HG02885 (cell line): ENCODE measurements at regions not wholly inside any gene's neighbourhood (a gene's known extent, or its start where the extent isn't known, plus 50 kb on each side); places are given as distances from the start of the nearest gene placed in this dataset.

Source experiments
- ATAC-seq: cut with Tn5 transposase; IDR thresholded peaks from one replicate; pipeline ENCODE4 v1.9.1; 2021; ENCODE audit warnings: mild to moderate bottlenecking; ENCODE audit not compliant: unreplicated experiment, poor library complexity

GRCh38 chr2:234313558-234313957 is 183.3 kb downstream of the ARL4C start:
- ATAC-seq, result no peak

DNA sequence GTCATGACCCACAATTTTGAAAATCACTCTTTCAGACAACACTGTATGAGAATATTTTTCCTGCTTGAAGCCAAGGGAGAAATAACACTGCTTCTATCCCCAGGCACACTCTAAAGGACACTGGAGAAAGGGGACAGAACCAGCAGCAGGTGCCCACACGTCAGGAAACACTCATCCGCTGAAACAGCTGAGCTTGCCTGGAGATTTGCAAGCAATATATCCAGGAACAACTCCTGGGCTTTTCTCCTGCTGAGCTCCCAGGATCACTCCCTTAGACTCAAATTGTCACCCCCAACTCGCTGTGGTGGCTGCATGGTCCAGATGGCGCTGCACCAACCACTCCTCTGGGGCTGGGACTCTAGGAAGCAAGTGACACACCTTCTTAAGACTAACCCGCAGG is 186.7 kb downstream of the ARL4C start:
- no peak for ATAC-seq

DNA sequence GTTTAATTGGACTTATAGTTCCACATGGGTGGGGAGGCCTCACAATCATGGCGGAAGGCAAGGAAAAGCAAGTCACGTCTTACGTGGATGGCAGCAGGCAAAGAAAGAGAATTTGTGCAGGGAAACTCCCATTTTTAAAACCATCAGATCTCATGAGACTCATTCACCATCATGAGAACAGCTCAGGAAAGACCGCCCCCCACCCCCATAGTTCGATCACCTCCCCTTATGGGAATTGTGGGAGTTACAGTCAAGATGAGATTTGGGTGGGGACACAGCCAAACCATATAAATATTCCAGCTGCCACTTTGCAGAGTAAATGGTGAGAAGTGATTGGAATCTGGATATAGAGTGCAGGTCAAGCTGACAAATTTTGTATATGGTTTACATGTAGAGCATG is 187.4 kb downstream of the ARL4C start:
- ATAC-seq, result no peak

DNA sequence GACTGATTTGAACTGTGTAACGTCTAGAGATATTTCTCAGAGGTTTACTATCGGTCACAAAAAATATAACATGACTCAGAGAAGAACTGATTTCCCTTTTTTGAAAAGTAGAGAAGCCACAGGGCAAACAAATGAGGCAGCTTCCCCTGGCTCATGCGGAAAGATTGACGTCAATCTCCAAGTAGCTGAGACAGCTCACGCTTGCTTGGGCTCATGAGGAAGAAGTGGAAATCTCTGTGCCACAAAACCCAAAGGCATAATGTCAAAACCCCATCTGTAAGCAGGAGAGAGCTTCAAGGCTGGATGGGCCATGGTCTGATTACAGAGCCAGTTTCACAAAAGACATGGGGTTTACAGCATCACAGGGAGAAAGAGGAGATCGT is 188.1 kb downstream of the ARL4C start:
- peak; percentile 90 for ATAC-seq

GRCh38 chr2:234308073-234308812 is 188.6 kb downstream of the ARL4C start:
- ATAC-seq, result no peak

GRCh38 chr2:234307322-234307961 is 189.4 kb downstream of the ARL4C start:
- ATAC-seq, result no peak

GRCh38 chr2:234306426-234307173 is 190.3 kb downstream of the ARL4C start:
- ATAC-seq, result no peak

GRCh38 chr2:234305846-234306245 is 191.0 kb downstream of the ARL4C start:
- ATAC-seq, result no peak

- no peak for ATAC-seq
Observed at GRCh38 chr2:234304950-234305349, 191.9 kb downstream of the ARL4C start.

DNA sequence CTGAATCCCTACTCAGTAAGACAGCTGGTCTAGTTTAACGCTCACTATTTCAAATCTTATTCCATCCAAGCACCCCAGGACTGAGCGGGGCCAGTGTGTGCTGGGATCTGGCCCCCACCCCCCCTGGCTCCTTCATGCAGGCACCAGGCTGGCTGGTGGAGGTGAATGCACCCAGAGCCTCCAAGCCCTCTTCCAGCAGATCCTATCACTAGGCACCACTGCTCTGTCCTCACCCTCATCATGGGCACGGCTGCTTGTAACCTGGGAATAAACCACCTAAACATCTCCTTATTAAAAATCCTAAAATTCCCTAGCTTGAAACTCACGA is 194.3 kb downstream of the ARL4C start:
- no peak for ATAC-seq

DNA sequence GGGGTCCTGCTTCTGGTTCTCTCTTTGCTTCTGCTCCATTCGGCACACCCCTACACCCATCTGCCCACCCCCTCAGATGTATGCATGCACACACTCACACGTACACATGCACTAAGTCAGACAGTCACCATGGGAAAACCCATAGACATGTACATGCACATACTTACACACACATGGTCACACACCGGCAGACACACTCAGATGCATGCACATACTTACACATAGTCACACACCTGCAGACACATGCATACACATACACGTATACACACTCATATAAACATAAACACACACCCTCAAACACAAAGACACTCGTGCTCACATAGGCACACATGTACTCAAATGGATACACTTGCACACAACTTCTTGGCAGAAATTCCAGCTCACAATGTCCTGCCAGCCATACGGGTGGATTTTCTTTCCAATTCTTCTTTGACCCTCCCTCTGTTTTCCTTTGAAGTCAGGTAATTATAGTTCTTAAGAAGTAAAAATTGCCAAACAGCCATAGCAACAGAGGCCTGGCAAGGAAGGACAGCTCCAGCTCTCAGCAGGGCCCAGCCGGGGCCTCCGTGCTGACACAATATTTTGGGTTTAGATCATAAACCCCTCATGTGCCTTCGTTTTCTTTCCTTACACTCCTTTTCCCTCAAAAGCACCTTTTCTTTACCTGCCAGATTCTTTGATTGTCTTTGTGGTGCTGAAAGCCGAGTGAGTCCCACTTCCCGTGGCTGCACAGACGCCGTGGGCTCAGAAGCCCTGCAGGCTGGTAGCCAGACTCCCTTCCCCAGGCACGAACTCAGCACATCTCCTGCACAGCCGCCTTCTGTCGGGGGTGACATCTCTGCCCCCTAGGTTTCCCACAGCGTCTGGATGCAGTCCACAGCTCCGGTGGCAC is 195.7 kb downstream of the ARL4C start:
- no peak for ATAC-seq

DNA sequence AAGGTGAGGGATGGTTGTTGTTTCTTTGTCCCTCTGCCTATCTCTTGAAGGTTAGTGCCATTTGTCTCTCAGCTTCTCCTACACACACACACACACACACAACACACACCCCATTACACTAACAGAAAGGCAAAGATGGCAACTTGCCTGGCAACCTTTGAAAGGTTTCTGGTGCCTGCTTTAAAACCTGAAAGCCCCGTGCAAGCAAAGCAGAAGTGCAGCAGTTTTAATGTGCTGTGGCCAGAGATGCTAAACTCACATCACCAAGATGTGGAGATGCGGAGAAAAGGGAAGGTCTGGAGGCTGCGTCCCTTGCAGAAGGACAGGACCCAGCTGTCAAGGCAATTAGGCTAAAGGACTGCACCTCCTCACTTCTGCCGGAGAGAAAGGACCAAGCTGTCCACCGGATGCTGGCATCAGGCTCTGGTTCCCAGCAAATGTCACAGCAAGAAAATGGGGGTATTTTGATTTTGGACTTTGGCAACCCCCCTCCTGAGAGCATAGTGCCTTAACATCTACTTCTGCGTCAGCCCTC is 196.4 kb downstream of the ARL4C start:
- no peak for ATAC-seq

- ATAC-seq, result no peak
Observed at GRCh38 chr2:234298918-234299317, 198.0 kb downstream of the ARL4C start.

- no peak for ATAC-seq
Observed at GRCh38 chr2:234296991-234297390, 199.9 kb downstream of the ARL4C start.

- no peak for ATAC-seq
Observed at GRCh38 chr2:234293973-234294372, 202.9 kb downstream of the ARL4C start.

- peak; percentile 16 for ATAC-seq
Observed at GRCh38 chr2:234292962-234293243, 204.0 kb downstream of the ARL4C start.

DNA sequence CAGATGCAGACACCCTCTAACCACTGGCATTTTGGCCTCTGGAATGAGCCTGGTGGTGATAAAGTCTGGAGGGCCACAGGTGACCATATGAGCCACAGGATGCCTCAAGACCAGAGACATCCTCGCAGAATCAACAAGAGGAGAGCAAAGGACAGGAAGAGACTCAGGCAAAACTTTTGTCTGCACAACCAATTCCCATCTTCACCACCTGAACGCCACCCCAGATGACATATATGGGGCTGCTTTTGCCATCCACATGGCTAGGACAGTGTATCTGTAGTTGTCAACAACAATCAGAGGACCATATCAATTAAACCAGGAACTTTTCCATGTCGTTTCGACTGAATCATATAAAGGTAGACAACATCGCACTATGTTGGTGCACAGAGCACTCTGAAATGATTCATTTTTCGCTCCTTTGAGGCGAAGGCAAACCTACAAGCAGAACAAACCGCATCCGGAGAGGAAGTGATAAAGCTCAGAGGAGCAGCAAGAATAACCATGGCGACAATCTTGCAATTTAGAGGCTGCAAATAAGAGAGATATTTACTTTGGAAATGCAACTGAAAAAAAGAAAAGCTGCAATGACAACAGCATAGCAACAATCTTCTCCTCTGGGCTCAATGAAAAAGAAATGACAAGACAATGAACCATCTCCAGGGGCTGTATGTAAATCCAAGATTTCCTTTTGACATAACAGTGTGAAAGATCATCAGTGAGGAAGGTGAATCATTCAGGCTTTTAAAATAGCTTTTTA is 204.5 kb downstream of the ARL4C start:
- peak; percentile 64 for ATAC-seq

GRCh38 chr2:234291765-234292204 is 205.1 kb downstream of the ARL4C start:
- peak; percentile 4 for ATAC-seq

DNA sequence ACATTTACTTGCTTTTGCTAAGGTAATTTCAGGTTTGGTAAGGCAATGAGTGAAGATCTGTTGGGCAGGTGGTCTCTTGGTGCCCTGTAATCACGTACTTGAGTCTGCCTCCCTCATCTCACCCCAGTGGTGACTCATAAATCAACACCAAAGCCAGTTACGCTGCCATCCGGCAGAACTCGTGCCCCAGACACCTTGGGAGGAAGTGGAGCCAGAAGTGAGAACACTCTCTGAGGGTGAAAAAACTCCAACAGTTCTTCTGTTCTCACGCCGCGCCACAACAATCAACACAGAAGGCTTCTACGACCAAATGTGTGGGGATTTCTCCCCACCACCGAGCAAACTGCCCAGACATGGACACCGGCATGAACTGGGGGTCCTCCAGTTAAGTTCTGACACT is 206.2 kb downstream of the ARL4C start:
- peak; percentile 52 for ATAC-seq
